Natural killer cell treated with Interleukin-12 subunit alpha and Interleukin-12 subunit beta and Interleukin-15 and Interleukin-18, amount 100 ng/mL, for 72 hours (primary cell): ENCODE measurements at regions not wholly inside any gene's neighbourhood (a gene's known extent, or its start where the extent isn't known, plus 50 kb on each side); places are given as distances from the start of the nearest gene placed in this dataset.

ENCODE experiments used
- ATAC-seq, 2 donors: fragments of 150-1000 bp; cut with Tn5 transposase in 1 of 2; sonication (Bioruptor Pico), chemical (Tn5 transposase) in 1 of 2; 2 replicates each; pipeline ENCODE4 v1.10.0; 2021
- DNase-seq: peaks from one replicate; pipeline ENCODE4 v3.0.0; 2022; ENCODE audit warnings: low spot score
- H3K27ac Mint-ChIP-seq, 2 donors: 1 replicate in 1 of 2; 2 replicates in 1 of 2; pipeline ENCODE4 v1.8.0; 2022; ENCODE audit warnings: mixed read lengths in 2 of 2, mild to moderate bottlenecking in 1 of 2, moderate library complexity in 1 of 2
- H3K27me3 Mint-ChIP-seq, 2 donors: 1 replicate in 1 of 2; 2 replicates in 1 of 2; pipeline ENCODE4 v1.8.0; 2022; ENCODE audit warnings: mixed read lengths in 2 of 2
- H3K36me3 Mint-ChIP-seq: one replicate; pipeline ENCODE4 v1.8.0; 2022; ENCODE audit warnings: mixed read lengths
- H3K4me1 Mint-ChIP-seq, 2 donors: 1 replicate in 1 of 2; 2 replicates in 1 of 2; pipeline ENCODE4 v1.8.0; 2022; ENCODE audit warnings: low read depth in 2 of 2, mixed read lengths in 2 of 2, mild to moderate bottlenecking in 1 of 2
- H3K4me3 Mint-ChIP-seq: one replicate; pipeline ENCODE4 v1.8.0; 2022; ENCODE audit warnings: mixed read lengths
- H3K9me3 Mint-ChIP-seq: 2 replicates; pipeline ENCODE4 v1.8.0; 2022; ENCODE audit warnings: mixed read lengths

- ATAC-seq (no peak), DNase-seq (no peak)
- no peaks in the 10 kb centered on the region for H3K36me3 Mint-ChIP-seq
- H3K27me3 Mint-ChIP-seq: no peaks in the 10 kb centered on the region
- H3K27ac Mint-ChIP-seq: no peak overlapping the region
- H3K4me3 Mint-ChIP-seq: no peak overlapping the region
- peaks cover 0 to 4% of the 10 kb centered on the region in 2 donors for H3K4me1 Mint-ChIP-seq
- no peaks in the 10 kb centered on the region for H3K9me3 Mint-ChIP-seq
These were observed 73.1 kb downstream of the RESF1 start for GRCh38 chr12:32032205-32032810.

GRCh38 chr12:32033406-32033805, 73.2 kb upstream of the BICD1 start:
- DNase-seq: no peak
- H3K27ac Mint-ChIP-seq: no peak overlapping the region
- no peaks in the 10 kb centered on the region for H3K27me3 Mint-ChIP-seq
- no peak for ATAC-seq
- H3K4me3 Mint-ChIP-seq: no peak overlapping the region
- H3K4me1 Mint-ChIP-seq: peaks cover 0 to 4% of the 10 kb centered on the region in 2 donors
- no peaks in the 10 kb centered on the region for H3K36me3 Mint-ChIP-seq
- H3K9me3 Mint-ChIP-seq: no peaks in the 10 kb centered on the region

- ATAC-seq (no peak), DNase-seq (no peak)
- H3K4me3 Mint-ChIP-seq: no peak overlapping the region
- H3K27me3 Mint-ChIP-seq: no peaks in the 10 kb centered on the region
- peaks cover 0 to 4% of the 10 kb centered on the region in 2 donors for H3K4me1 Mint-ChIP-seq
- H3K27ac Mint-ChIP-seq: no peak overlapping the region
- H3K9me3 Mint-ChIP-seq: no peaks in the 10 kb centered on the region
- H3K36me3 Mint-ChIP-seq: no peaks in the 10 kb centered on the region
These were observed 72.6 kb upstream of the BICD1 start for GRCh38 chr12:32034045-32034444.

- no peak for DNase-seq
- H3K36me3 Mint-ChIP-seq: no peaks in the 10 kb centered on the region
- no peak overlapping the region for H3K4me3 Mint-ChIP-seq
- no peaks in the 10 kb centered on the region for H3K4me1 Mint-ChIP-seq
- no peak for ATAC-seq
- no peaks in the 10 kb centered on the region for H3K27me3 Mint-ChIP-seq
- no peak overlapping the region for H3K27ac Mint-ChIP-seq
- no peaks in the 10 kb centered on the region for H3K9me3 Mint-ChIP-seq
These were observed 70.0 kb upstream of the BICD1 start for GRCh38 chr12:32036477-32037263.

GRCh38 chr12:32039347-32039746, 67.3 kb upstream of the BICD1 start:
- Mint-ChIP-seq H3K36me3 (peaks cover 8% of the 10 kb centered on the region), H3K4me1 (no peaks in the 10 kb centered on the region), H3K9me3 (peaks cover 9% of the 10 kb centered on the region), H3K4me3 (no peak overlapping the region), H3K27me3 (no peaks in the 10 kb centered on the region), H3K27ac (peak overlapping the region in 1 of 2 donors; percentile 17)
- no peak for ATAC-seq
- no peak for DNase-seq

- Mint-ChIP-seq H3K4me3 (no peak overlapping the region), H3K9me3 (peaks cover 12% of the 10 kb centered on the region)
- no peak for ATAC-seq
These were observed 66.6 kb upstream of the BICD1 start for GRCh38 chr12:32039917-32040575.

GRCh38 chr12:32043928-32044549, 62.6 kb upstream of the BICD1 start:
- ATAC-seq (no peak), DNase-seq (no peak)
- peaks cover 13% of the 10 kb centered on the region for H3K36me3 Mint-ChIP-seq
- no peak overlapping the region for H3K4me3 Mint-ChIP-seq
- peaks cover 0 to 4% of the 10 kb centered on the region in 2 donors for H3K4me1 Mint-ChIP-seq
- no peak overlapping the region for H3K27ac Mint-ChIP-seq
- no peaks in the 10 kb centered on the region for H3K27me3 Mint-ChIP-seq
- peaks cover 12% of the 10 kb centered on the region for H3K9me3 Mint-ChIP-seq

More at GRCh38 chr12:32039917-32040575, 66.6 kb upstream of the BICD1 start:
- H3K27me3 Mint-ChIP-seq: no peaks in the 10 kb centered on the region
- H3K27ac Mint-ChIP-seq: no peak overlapping the region
- no peak for DNase-seq
- peaks cover 10% of the 10 kb centered on the region for H3K36me3 Mint-ChIP-seq
- no peaks in the 10 kb centered on the region for H3K4me1 Mint-ChIP-seq

GRCh38 chr12:32047357-32048212, 59.1 kb upstream of the BICD1 start:
- ATAC-seq (no peak), DNase-seq (no peak)
- peaks cover 4 to 5% of the 10 kb centered on the region in 2 donors for H3K4me1 Mint-ChIP-seq
- no peak overlapping the region for H3K27ac Mint-ChIP-seq
- peaks cover 12% of the 10 kb centered on the region for H3K9me3 Mint-ChIP-seq
- H3K27me3 Mint-ChIP-seq: no peaks in the 10 kb centered on the region
- H3K36me3 Mint-ChIP-seq: peaks cover 13% of the 10 kb centered on the region
- H3K4me3 Mint-ChIP-seq: no peak overlapping the region

- Mint-ChIP-seq H3K27me3 (no peaks in the 10 kb centered on the region), H3K36me3 (peaks cover 11% of the 10 kb centered on the region), H3K4me3 (no peak overlapping the region), H3K27ac (no peak overlapping the region), H3K4me1 (peaks cover 4 to 5% of the 10 kb centered on the region in 2 donors), H3K9me3 (peaks cover 8% of the 10 kb centered on the region)
- no peak for DNase-seq
- ATAC-seq: no peak
These were observed 57.9 kb upstream of the BICD1 start for GRCh38 chr12:32048791-32049190.

- Mint-ChIP-seq H3K9me3 (peaks cover under 1% of the 10 kb centered on the region), H3K27ac (no peak overlapping the region), H3K4me1 (peaks cover 4 to 5% of the 10 kb centered on the region in 2 donors), H3K36me3 (peaks cover 4% of the 10 kb centered on the region), H3K27me3 (no peaks in the 10 kb centered on the region), H3K4me3 (no peak overlapping the region)
- DNase-seq: no peak
- ATAC-seq: no peak
These were observed 56.7 kb upstream of the BICD1 start for GRCh38 chr12:32049956-32050355.

- no peaks in the 10 kb centered on the region for H3K27me3 Mint-ChIP-seq
- DNase-seq: no peak
- H3K4me3 Mint-ChIP-seq: no peak overlapping the region
- H3K9me3 Mint-ChIP-seq: peaks cover 2% of the 10 kb centered on the region
- H3K27ac Mint-ChIP-seq: peak overlapping the region in 1 of 2 donors; percentile 22
- peak in 1 of 2 donors; percentile 59 for ATAC-seq
- no peaks in the 10 kb centered on the region for H3K36me3 Mint-ChIP-seq
- H3K4me1 Mint-ChIP-seq: peaks cover 4 to 5% of the 10 kb centered on the region in 2 donors
These were observed 55.0 kb upstream of the BICD1 start for GRCh38 chr12:32051511-32052211.

GRCh38 chr12:32052212-32052713, 54.4 kb upstream of the BICD1 start:
- DNase-seq (no peak), ATAC-seq (no peak)
- Mint-ChIP-seq H3K27me3 (no peaks in the 10 kb centered on the region), H3K4me1 (peaks cover 4 to 5% of the 10 kb centered on the region in 2 donors), H3K27ac (peak overlapping the region in 1 of 2 donors; percentile 22), H3K9me3 (peaks cover 2% of the 10 kb centered on the region), H3K36me3 (no peaks in the 10 kb centered on the region), H3K4me3 (no peak overlapping the region)
